K562 (cell line): ENCODE measurements at regions not wholly inside any gene's neighbourhood (a gene's known extent, or its start where the extent isn't known, plus 50 kb on each side); places are given as distances from the start of the nearest gene placed in this dataset.

ENCODE experiments used
- ATAC-seq: fragments of 200-7000 bp; cut with Tn5 transposase; 3 replicates; pipeline ENCODE4 v1.9.1; 2020; ENCODE audit warnings: moderate library complexity
- BruUV-seq: library from RNA; stranded (reverse); fragments of 400-500 nt; replicated peaks from 2 replicates; lab custom pipeline; 2021; lab: Mats Ljungman, UMichigan
- CTCF ChIA-PET: fragments of 300-600 bp; formaldehyde crosslinking; extraction: SDS; loops from one replicate; lab custom pipeline; 2021; ENCODE audit warnings: low intra/inter-chr PET ratio; lab: Yijun Ruan, JAX
- POLR2A ChIA-PET: fragments of 300-600, 350-650 bp; sonication (Branson Sonifier 250); formaldehyde crosslinking; extraction: SDS; loops from one replicate; lab custom pipeline; 2021; ENCODE audit warnings: antibody characterized with exemption, inconsistent platforms; lab: Yijun Ruan, JAX
- DNase-seq, 4 experiments: peaks; one replicate each; pipeline versions ENCODE4 v3.0.0 to v3.0.0-alpha.2; 2011 to 2018; ENCODE audit warnings: low spot score in 3 of 4, mixed read lengths in 3 of 4; ENCODE audit errors: extremely low read depth in 1 of 4
- FAIRE-seq: peaks from 2 replicates; lab custom pipeline; 2011; peaks lifted over from hg19 to GRCh38; lab: Jason Lieb, UNC
- H2AFZ ChIP-seq: 2 replicates; pipeline ENCODE4 v1.6.0; 2011; ENCODE audit warnings: low read depth, low read length, control low read depth, inconsistent platforms
- H3K27ac ChIP-seq: fragments of 200-600 bp; 3 replicates; pipeline ENCODE4 v1.8.0; 2011; ENCODE audit warnings: low read depth, mild to moderate bottlenecking, control low read depth, inconsistent platforms, low read length, moderate library complexity, mixed read lengths; ENCODE audit errors: extremely low read depth
- H3K27me3 ChIP-seq, 2 experiments: fragments of 300-600 bp in 1 of 2; 2 replicates in 1 of 2; 3 replicates in 1 of 2; pipeline versions ENCODE4 v1.6.0 to v1.8.0; 2011; ENCODE audit warnings: inconsistent platforms in 2 of 2, low read length in 2 of 2, mild to moderate bottlenecking in 1 of 2, mixed read lengths in 1 of 2, moderate library complexity in 1 of 2; ENCODE audit not compliant: control insufficient read depth in 2 of 2, insufficient read depth in 2 of 2
- H3K36me3 ChIP-seq: fragments of 300-600 bp; 3 replicates; pipeline ENCODE4 v1.8.0; 2011; ENCODE audit warnings: mild to moderate bottlenecking, low read length, inconsistent platforms; ENCODE audit not compliant: control insufficient read depth, insufficient read depth
- H3K4me1 ChIP-seq, 2 experiments: fragments of 200-600 bp in 1 of 2; replicated peaks in 1 of 2; 2 replicates in 1 of 2; 3 replicates in 1 of 2; pipeline versions ENCODE4 v1.5.1 to v1.8.0; 2011; ENCODE audit warnings: inconsistent platforms in 2 of 2, low read length in 2 of 2, mild to moderate bottlenecking in 1 of 2, mixed read lengths in 1 of 2, moderate library complexity in 1 of 2; ENCODE audit not compliant: control insufficient read depth in 2 of 2, insufficient read depth in 2 of 2
- H3K4me2 ChIP-seq: 2 replicates; pipeline ENCODE4 v1.6.1; 2011; ENCODE audit warnings: low read length, control low read depth, inconsistent platforms, mixed read lengths; ENCODE audit not compliant: insufficient read depth
- H3K4me3 ChIP-seq: fragments of 200-600 bp; sonication (generic), shearing (Covaris generic); 2 replicates; pipeline ENCODE4 v1.5.1; 2016; ENCODE audit warnings: control low read depth, inconsistent platforms
- H3K79me2 ChIP-seq: fragments of 200-600 bp; 3 replicates; pipeline ENCODE4 v1.8.0; 2011; ENCODE audit warnings: low read length, inconsistent platforms; ENCODE audit not compliant: control insufficient read depth, insufficient read depth
- H3K9ac ChIP-seq, 2 experiments: 2 replicates each; pipeline versions ENCODE4 v1.6.0 to v1.6.1; 2011; ENCODE audit warnings: low read depth in 2 of 2, low read length in 2 of 2, control low read depth in 1 of 2, inconsistent platforms in 1 of 2, mild to moderate bottlenecking in 1 of 2, mixed read lengths in 1 of 2; ENCODE audit not compliant: insufficient read depth in 1 of 2
- H3K9me1 ChIP-seq: one replicate; pipeline ENCODE4 v1.6.0; 2011; ENCODE audit warnings: inconsistent platforms, mild to moderate bottlenecking, low read length, moderate library complexity; ENCODE audit not compliant: control insufficient read depth, insufficient read depth
- H3K9me3 ChIP-seq: replicated peaks from 2 replicates; pipeline ENCODE4 v1.5.1; 2011; ENCODE audit warnings: low read depth, low read length, inconsistent platforms; ENCODE audit not compliant: control insufficient read depth, insufficient read depth
- H4K20me1 ChIP-seq: replicated peaks from 2 replicates; pipeline ENCODE4 v1.6.1; 2011; ENCODE audit warnings: low read length, inconsistent platforms, mixed read lengths; ENCODE audit not compliant: control insufficient read depth, insufficient read depth
- CHD1 ChIP-seq: fragments of 200-600 bp; sonication (generic); IDR thresholded peaks from one replicate; pipeline ENCODE4 v1.6.1; 2012; ENCODE audit warnings: mild to moderate bottlenecking, moderate library complexity, low read length, inconsistent platforms
- CREB1 ChIP-seq, 2 experiments: sonication (generic) in 1 of 2; formaldehyde crosslinking in 1 of 2; IDR thresholded peaks; 2 replicates each; pipeline versions ENCODE4 v1.6.1 to v1.8.0; 2012 to 2022; ENCODE audit warnings: inconsistent platforms in 1 of 2, mild to moderate bottlenecking in 1 of 2, missing genetic modification reagents in 1 of 2, moderate library complexity in 1 of 2
- GABPB2 ChIP-seq: fragments of 250-450 bp; sonication (Bioruptor Pico); conservative IDR thresholded peaks from 2 replicates; pipeline ENCODE4 v1.5.1; 2021; ENCODE audit warnings: mild to moderate bottlenecking
- ILK ChIP-seq: fragments of 450-650 bp; IDR thresholded peaks from 2 replicates; pipeline ENCODE4 v1.6.1; 2016; ENCODE audit warnings: missing genetic modification characterization, low read depth, mild to moderate bottlenecking, missing compliant biosample characterization, moderate library complexity, borderline replicate concordance
- KDM2B ChIP-seq: fragments of 250-450 bp; sonication (Bioruptor Pico); IDR thresholded peaks from 2 replicates; pipeline ENCODE4 v1.8.0; 2021; ENCODE audit warnings: mild to moderate bottlenecking, moderate library complexity
- MYC ChIP-seq, 2 experiments: fragments of 250-450 bp in 1 of 2; sonication (Bioruptor Pico) in 1 of 2; IDR thresholded peaks; 2 replicates each; pipeline versions ENCODE4 v1.5.1 to v1.6.1; 2012 to 2021; ENCODE audit warnings: low read depth in 2 of 2, borderline replicate concordance in 1 of 2, improper control_type of control experiment in 1 of 2, low read length in 1 of 2, mild to moderate bottlenecking in 1 of 2, moderate library complexity in 1 of 2
- NCOA6 ChIP-seq: fragments of 450-650 bp; IDR thresholded peaks from 2 replicates; pipeline ENCODE4 v1.6.1; 2017; ENCODE audit warnings: mild to moderate bottlenecking
- OTX1 ChIP-seq: fragments of 450-650 bp; formaldehyde crosslinking; IDR thresholded peaks from 2 replicates; pipeline ENCODE4 v1.4.0; 2022; ENCODE audit warnings: mild to moderate bottlenecking
- PHTF2 ChIP-seq: fragments of 250-450 bp; sonication (Bioruptor Pico); IDR thresholded peaks from 2 replicates; pipeline ENCODE4 v1.5.0; 2021; ENCODE audit warnings: mild to moderate bottlenecking
- POLR2AphosphoS2 ChIP-seq: IDR thresholded peaks from 2 replicates; pipeline ENCODE4 v1.6.1; 2012; ENCODE audit warnings: low read length, improper control_type of control experiment
- RBBP5 ChIP-seq: fragments of 200-600 bp; sonication (generic); IDR thresholded peaks from 2 replicates; pipeline ENCODE4 v1.6.1; 2012; ENCODE audit warnings: borderline replicate concordance, mild to moderate bottlenecking, low read length, control low read depth, inconsistent platforms; ENCODE audit not compliant: insufficient read depth, poor library complexity, severe bottlenecking
- SETDB1 ChIP-seq: IDR thresholded peaks from one replicate; pipeline ENCODE4 v1.6.1; 2012; ENCODE audit warnings: low read length, control low read depth, inconsistent platforms
- TCF3 ChIP-seq: sonication (generic); formaldehyde crosslinking; IDR thresholded peaks from 2 replicates; pipeline ENCODE4 v1.4.0; 2020; ENCODE audit warnings: mild to moderate bottlenecking, missing genetic modification reagents
- ZBTB1 ChIP-seq: sonication (generic); formaldehyde crosslinking; IDR thresholded peaks from 2 replicates; pipeline ENCODE4 v1.8.1; 2023; ENCODE audit warnings: missing genetic modification reagents, low read depth, mild to moderate bottlenecking, borderline replicate concordance
- ZBTB17 ChIP-seq: fragments of 450-650 bp; formaldehyde crosslinking; IDR thresholded peaks from 2 replicates; pipeline ENCODE4 v1.4.0; 2020; ENCODE audit warnings: mild to moderate bottlenecking
- ZC3H4 ChIP-seq: sonication (generic); formaldehyde crosslinking; IDR thresholded peaks from 2 replicates; pipeline ENCODE4 v1.9.0; 2021; ENCODE audit warnings: missing genetic modification reagents, borderline replicate concordance
- WGBS: fragments of 100-300 bp; shearing (Covaris generic); methylation state at CpG from one replicate; pipeline ENCODE4 v1.1.6; 2016; ENCODE audit warnings: low coverage, mixed read lengths; ENCODE audit not compliant: insufficient coverage; ENCODE audit errors: missing lambda C conversion rate; 5-methylcytosine and 5-hydroxymethylcytosine counted together
- in situ Hi-C: fragments of 300-500 bp; cut with MboI; formaldehyde crosslinking; loops from 4 replicates; pipeline ENCODE4 v1.15.0; 2018; ENCODE audit warnings: inconsistent platforms, mixed read lengths
- intact Hi-C: fragments of 100-400 bp; cut with micrococcal nuclease; formaldehyde crosslinking; loops from 2 replicates; pipeline ENCODE4 v1.14.2; 2022
- TF ChIP-seq, protein P1 (sequence below): conservative IDR thresholded peaks from 2 replicates; pipeline ENCODE4 v1.6.1; 2011; ENCODE audit warnings: low read depth, mild to moderate bottlenecking, low read length; ENCODE audit not compliant: control insufficient read depth
- TF ChIP-seq, protein P2 (sequence below): sonication (generic); formaldehyde crosslinking; IDR thresholded peaks from 2 replicates; pipeline ENCODE4 v1.8.0; 2023; ENCODE audit warnings: mild to moderate bottlenecking, missing genetic modification reagents
- TF ChIP-seq, protein P3 (sequence below): sonication (generic); formaldehyde crosslinking; IDR thresholded peaks from 2 replicates; pipeline ENCODE4 v1.8.0; 2022; ENCODE audit warnings: mild to moderate bottlenecking, missing genetic modification reagents

DNA sequence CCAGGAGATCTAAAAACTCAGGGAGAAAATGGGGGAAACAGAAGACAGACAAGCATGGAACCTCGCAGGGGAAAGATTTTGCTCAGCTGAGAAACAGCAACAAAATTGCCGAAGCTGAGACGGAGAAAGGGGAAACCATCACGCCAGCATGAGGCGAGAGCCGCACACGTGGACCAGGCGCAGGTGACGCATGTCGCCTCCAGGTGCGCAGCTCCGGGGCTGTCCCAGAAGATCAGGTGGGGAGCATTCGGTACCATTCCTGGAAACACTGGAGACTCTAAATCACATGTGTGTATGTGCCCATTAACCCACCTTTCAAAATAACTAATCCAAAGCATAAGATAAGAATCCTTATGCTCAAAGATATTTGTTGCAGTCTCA, 121.7 kb downstream of the BRD1 start:
- Histone ChIP-seq H3K9ac (no peak overlapping the region; a peak in 1 of 4 replicates), H4K20me1 (no peaks in the 10 kb centered on the region)
- no peak for DNase-seq
- no peak for TF ChIP-seq KDM2B (CRISPR knock-in tag)
- no peak for TF ChIP-seq NCOA6
- no peak for TF ChIP-seq RBBP5
- TF ChIP-seq ILK, result no peak
- no peak for TF ChIP-seq SETDB1
- TF ChIP-seq POLR2AphosphoS2, result no peak
- TF ChIP-seq, protein P1, sequence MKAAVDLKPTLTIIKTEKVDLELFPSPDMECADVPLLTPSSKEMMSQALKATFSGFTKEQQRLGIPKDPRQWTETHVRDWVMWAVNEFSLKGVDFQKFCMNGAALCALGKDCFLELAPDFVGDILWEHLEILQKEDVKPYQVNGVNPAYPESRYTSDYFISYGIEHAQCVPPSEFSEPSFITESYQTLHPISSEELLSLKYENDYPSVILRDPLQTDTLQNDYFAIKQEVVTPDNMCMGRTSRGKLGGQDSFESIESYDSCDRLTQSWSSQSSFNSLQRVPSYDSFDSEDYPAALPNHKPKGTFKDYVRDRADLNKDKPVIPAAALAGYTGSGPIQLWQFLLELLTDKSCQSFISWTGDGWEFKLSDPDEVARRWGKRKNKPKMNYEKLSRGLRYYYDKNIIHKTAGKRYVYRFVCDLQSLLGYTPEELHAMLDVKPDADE, result no peak
- no peak for TF ChIP-seq OTX1 (CRISPR knock-in tag)
- no peak for TF ChIP-seq ZBTB17 (CRISPR knock-in tag)
- TF ChIP-seq, protein P2, sequence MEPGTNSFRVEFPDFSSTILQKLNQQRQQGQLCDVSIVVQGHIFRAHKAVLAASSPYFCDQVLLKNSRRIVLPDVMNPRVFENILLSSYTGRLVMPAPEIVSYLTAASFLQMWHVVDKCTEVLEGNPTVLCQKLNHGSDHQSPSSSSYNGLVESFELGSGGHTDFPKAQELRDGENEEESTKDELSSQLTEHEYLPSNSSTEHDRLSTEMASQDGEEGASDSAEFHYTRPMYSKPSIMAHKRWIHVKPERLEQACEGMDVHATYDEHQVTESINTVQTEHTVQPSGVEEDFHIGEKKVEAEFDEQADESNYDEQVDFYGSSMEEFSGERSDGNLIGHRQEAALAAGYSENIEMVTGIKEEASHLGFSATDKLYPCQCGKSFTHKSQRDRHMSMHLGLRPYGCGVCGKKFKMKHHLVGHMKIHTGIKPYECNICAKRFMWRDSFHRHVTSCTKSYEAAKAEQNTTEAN (CRISPR knock-in tag), result no peak
- no peak for TF ChIP-seq TCF3 (CRISPR knock-in tag)
- TF ChIP-seq CREB1 (IDR thresholded peaks at IDR 0.05), result no peak
- no peak for TF ChIP-seq CREB1 (CRISPR knock-in tag; IDR thresholded peaks at IDR 0.05)
- TF ChIP-seq, protein P3, sequence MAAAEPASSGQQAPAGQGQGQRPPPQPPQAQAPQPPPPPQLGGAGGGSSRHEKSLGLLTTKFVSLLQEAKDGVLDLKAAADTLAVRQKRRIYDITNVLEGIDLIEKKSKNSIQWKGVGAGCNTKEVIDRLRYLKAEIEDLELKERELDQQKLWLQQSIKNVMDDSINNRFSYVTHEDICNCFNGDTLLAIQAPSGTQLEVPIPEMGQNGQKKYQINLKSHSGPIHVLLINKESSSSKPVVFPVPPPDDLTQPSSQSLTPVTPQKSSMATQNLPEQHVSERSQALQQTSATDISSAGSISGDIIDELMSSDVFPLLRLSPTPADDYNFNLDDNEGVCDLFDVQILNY (CRISPR knock-in tag), result no peak
- no peak for TF ChIP-seq MYC (IDR thresholded peaks at IDR 0.05; ENCODE audit: low read depth, low read length)
- no peak for TF ChIP-seq MYC (CRISPR knock-in tag; IDR thresholded peaks at IDR 0.05; ENCODE audit: borderline replicate concordance, low read depth)
- no peak for TF ChIP-seq ZC3H4 (CRISPR knock-in tag)
- no peak for TF ChIP-seq PHTF2
- no peak for TF ChIP-seq CHD1
- TF ChIP-seq GABPB2 (CRISPR knock-in tag), result no peak
- TF ChIP-seq ZBTB1, result no peak
- TF ChIP-seq, all 486 proteins: peak for 0
- Histone ChIP-seq H3K27me3 (peaks cover 0 to 9% of the 10 kb centered on the region in 2 experiments; a peak in 2 of 5 replicates), H3K27ac (no peak overlapping the region), H3K9me3 (peaks cover 9% of the 10 kb centered on the region), H3K4me1 (peaks cover 17 to 28% of the 10 kb centered on the region in 2 experiments; a peak in 4 of 5 replicates), H3K4me3 (no peak overlapping the region), H2AFZ (no peak overlapping the region), H3K4me2 (no peak overlapping the region), H3K36me3 (no peaks in the 10 kb centered on the region), H3K79me2 (no peaks in the 10 kb centered on the region), H3K9me1 (no peaks in the 10 kb centered on the region)
- 65% methylated on average over 12 of the region's 13 CpGs for WGBS
- in situ Hi-C loops (no loop called here), intact Hi-C loops (no loop called here)
- ChIA-PET CTCF (no interaction called here), POLR2A (no interaction called here)
- no TSS peak for BruUV-seq
- FAIRE-seq (no peak), ATAC-seq (no peak)
